Gastroesophageal sphincter (tissue), 3 donors: ENCODE measurements at regions not wholly inside any gene's neighbourhood (a gene's known extent, or its start where the extent isn't known, plus 50 kb on each side); places are given as distances from the start of the nearest gene placed in this dataset.

Source experiments
- EP300 ChIP-seq: sonication (generic); formaldehyde crosslinking; IDR thresholded peaks from one replicate; pipeline ENCODE4 v1.6.1; 2017; ENCODE audit warnings: antibody characterized with exemption, mild to moderate bottlenecking
- POLR2A ChIP-seq, 2 donors: fragments of 450-650 bp; IDR thresholded peaks; one replicate each; pipeline ENCODE4 v1.6.1; 2017; ENCODE audit warnings: antibody characterized with exemption in 2 of 2, mild to moderate bottlenecking in 2 of 2, moderate library complexity in 1 of 2
- TF ChIP-seq, protein P1 (sequence below), 4 experiments: fragments of 200-600 bp in 2 of 4; fragments of 450-650 bp in 2 of 4; sonication (generic) in 1 of 4; IDR thresholded peaks; one replicate each; pipeline ENCODE4 v1.5.1; 2017 to 2019; ENCODE audit warnings: antibody characterized with exemption in 4 of 4, mild to moderate bottlenecking in 2 of 4, moderate library complexity in 2 of 4

DNA sequence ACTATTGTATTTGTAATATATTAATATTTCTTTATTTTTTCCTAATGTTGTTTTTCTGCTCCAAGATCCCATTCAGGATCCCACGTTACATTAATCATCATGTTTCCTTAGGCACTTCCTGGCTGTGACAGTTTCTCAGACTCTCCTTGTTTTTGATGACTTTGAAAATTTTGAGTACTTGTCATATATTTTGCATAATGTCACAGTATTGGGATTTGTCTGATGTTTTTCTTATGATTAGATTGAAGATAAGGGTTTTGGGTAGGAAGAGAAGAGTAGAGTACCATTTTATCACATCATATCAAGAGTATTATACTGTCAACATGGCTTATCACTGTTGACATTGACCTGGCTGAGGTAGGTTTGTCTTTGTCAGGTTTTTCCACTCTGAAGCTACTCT, 146.3 kb upstream of the TPK1 start:
- TF ChIP-seq, protein P1, sequence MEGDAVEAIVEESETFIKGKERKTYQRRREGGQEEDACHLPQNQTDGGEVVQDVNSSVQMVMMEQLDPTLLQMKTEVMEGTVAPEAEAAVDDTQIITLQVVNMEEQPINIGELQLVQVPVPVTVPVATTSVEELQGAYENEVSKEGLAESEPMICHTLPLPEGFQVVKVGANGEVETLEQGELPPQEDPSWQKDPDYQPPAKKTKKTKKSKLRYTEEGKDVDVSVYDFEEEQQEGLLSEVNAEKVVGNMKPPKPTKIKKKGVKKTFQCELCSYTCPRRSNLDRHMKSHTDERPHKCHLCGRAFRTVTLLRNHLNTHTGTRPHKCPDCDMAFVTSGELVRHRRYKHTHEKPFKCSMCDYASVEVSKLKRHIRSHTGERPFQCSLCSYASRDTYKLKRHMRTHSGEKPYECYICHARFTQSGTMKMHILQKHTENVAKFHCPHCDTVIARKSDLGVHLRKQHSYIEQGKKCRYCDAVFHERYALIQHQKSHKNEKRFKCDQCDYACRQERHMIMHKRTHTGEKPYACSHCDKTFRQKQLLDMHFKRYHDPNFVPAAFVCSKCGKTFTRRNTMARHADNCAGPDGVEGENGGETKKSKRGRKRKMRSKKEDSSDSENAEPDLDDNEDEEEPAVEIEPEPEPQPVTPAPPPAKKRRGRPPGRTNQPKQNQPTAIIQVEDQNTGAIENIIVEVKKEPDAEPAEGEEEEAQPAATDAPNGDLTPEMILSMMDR (IDR thresholded peaks at IDR 0.05), result no peak
- no peak for TF ChIP-seq POLR2A (IDR thresholded peaks at IDR 0.05)
- no peak for TF ChIP-seq EP300
